Activated T-helper 17 cell treated with anti-CD3 and anti-CD28 coated beads, Interleukin-2, amount 50 U/mL, for 72 hours (primary cell): ENCODE measurements at regions not wholly inside any gene's neighbourhood (a gene's known extent, or its start where the extent isn't known, plus 50 kb on each side); places are given as distances from the start of the nearest gene placed in this dataset.

ENCODE experiments used
- ATAC-seq: fragments of 150-1000 bp; cut with Tn5 transposase; replicated peaks from 2 replicates; pipeline ENCODE4 v1.10.0; 2021; ENCODE audit warnings: mild to moderate bottlenecking, moderate library complexity
- H3K27ac Mint-ChIP-seq: one replicate; pipeline ENCODE4 v1.8.0; 2022; ENCODE audit warnings: mixed read lengths
- H3K27me3 Mint-ChIP-seq: one replicate; pipeline ENCODE4 v1.8.0; 2022; ENCODE audit warnings: mixed read lengths
- H3K36me3 Mint-ChIP-seq: one replicate; pipeline ENCODE4 v1.8.0; 2022; ENCODE audit warnings: low read depth, mild to moderate bottlenecking, mixed read lengths
- H3K4me1 Mint-ChIP-seq: one replicate; pipeline ENCODE4 v1.8.0; 2022; ENCODE audit warnings: mixed read lengths
- H3K4me3 Mint-ChIP-seq: one replicate; pipeline ENCODE4 v1.8.0; 2022; ENCODE audit warnings: mild to moderate bottlenecking, mixed read lengths
- H3K9me3 Mint-ChIP-seq: one replicate; pipeline ENCODE4 v1.8.0; 2022; ENCODE audit warnings: mixed read lengths

DNA sequence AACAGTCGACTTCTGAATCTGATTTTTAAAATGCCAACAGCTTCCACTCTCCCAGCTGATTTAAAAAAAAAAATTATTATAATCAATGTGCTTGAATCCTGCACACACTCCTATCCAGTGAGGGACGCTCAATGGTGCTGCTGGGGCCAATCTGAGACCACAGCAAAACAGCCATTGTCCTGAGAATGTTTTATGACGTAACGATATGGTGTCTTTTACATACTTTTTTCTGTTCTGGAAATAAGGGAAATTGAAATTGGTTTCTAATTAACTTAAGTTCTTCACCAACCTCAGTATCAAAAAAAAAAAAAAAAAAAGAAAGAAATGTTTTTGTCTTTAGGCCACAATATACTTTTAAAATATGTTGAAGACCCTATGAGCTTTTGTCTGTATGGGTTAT is 66.1 kb upstream of the SOX1 start:
- no peak for ATAC-seq
- Mint-ChIP-seq H3K36me3 (no peaks in the 10 kb centered on the region), H3K4me3 (no peak overlapping the region), H3K27me3 (peaks cover 14% of the 10 kb centered on the region), H3K4me1 (no peaks in the 10 kb centered on the region), H3K27ac (no peak overlapping the region), H3K9me3 (no peaks in the 10 kb centered on the region)

DNA sequence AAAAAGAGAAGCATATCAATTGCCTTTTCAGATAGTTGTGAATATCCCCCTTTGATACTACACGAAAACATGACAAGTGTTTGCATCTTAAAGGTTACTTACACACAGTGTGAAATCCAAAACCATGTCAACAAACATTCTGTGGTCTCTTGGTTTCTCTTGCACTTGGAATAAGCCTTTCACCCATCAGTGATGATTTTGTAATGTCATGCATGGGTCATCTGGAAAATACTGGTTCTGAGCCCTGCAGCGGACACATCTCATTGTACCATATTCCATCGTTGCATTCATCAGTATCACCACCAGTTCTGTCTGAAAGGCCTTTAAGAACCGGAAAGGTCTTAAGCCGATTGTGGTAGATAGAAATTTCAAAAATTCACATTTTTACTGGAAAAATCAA is 65.4 kb upstream of the SOX1 start:
- Mint-ChIP-seq H3K27me3 (peaks cover 9% of the 10 kb centered on the region), H3K36me3 (no peaks in the 10 kb centered on the region), H3K27ac (no peak overlapping the region), H3K4me3 (no peak overlapping the region), H3K9me3 (no peaks in the 10 kb centered on the region), H3K4me1 (no peaks in the 10 kb centered on the region)
- ATAC-seq, result no peak

- Mint-ChIP-seq H3K4me1 (no peaks in the 10 kb centered on the region), H3K4me3 (no peak overlapping the region), H3K36me3 (no peaks in the 10 kb centered on the region), H3K9me3 (no peaks in the 10 kb centered on the region), H3K27me3 (peaks cover 12% of the 10 kb centered on the region), H3K27ac (no peak overlapping the region)
- ATAC-seq, result no peak
These were observed 63.6 kb upstream of the SOX1 start for GRCh38 chr13:112003396-112003795.

DNA sequence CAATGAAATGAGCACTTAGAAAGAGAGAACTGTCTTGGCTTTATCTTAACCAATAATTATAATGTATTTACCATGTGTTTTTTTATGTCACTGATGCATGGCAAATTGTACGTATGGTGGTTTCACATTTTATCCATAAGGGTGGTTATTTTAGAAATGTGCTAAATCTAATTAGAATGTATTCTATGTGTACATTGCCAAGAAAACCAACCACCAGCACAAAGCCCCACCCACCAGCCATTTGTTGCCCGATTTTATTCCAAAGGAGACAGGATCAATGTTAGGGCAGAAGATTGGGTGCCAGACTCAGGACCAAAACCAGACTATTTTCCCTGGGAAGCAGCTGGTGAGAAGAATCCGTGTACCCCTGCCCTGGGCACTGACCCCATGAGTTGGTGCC is 63.0 kb upstream of the SOX1 start:
- no peaks in the 10 kb centered on the region for H3K36me3 Mint-ChIP-seq
- no peak overlapping the region for H3K4me3 Mint-ChIP-seq
- H3K27ac Mint-ChIP-seq, result no peak overlapping the region
- no peak for ATAC-seq
- no peaks in the 10 kb centered on the region for H3K4me1 Mint-ChIP-seq
- peaks cover 12% of the 10 kb centered on the region for H3K27me3 Mint-ChIP-seq
- no peaks in the 10 kb centered on the region for H3K9me3 Mint-ChIP-seq

DNA sequence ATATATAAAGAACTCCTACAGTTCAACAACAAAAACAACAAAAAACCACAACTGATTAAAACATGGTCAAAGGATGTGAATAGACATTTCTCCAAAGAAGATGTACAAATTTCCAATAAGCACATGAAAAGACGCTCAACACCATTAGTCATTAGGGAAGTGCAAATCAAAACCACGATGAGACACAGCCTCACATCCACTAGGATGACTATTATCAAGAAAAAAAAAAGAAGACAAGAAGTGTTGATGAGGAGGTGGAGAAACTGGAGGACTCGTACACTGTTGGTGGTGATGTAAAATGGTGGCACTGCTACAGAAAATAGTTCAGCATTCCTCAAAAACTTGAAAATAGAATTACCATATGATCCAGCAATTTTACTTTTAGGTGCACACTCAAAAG is 61.0 kb upstream of the SOX1 start:
- ATAC-seq, result peak; percentile 55
- Mint-ChIP-seq H3K4me3 (no peak overlapping the region), H3K4me1 (no peaks in the 10 kb centered on the region), H3K27ac (no peak overlapping the region), H3K36me3 (no peaks in the 10 kb centered on the region), H3K9me3 (no peaks in the 10 kb centered on the region), H3K27me3 (peaks cover 3% of the 10 kb centered on the region)

- H3K9me3 Mint-ChIP-seq, result no peaks in the 10 kb centered on the region
- H3K4me3 Mint-ChIP-seq, result no peak overlapping the region
- ATAC-seq, result no peak
- H3K36me3 Mint-ChIP-seq, result no peaks in the 10 kb centered on the region
- H3K27ac Mint-ChIP-seq, result no peak overlapping the region
- H3K4me1 Mint-ChIP-seq, result no peaks in the 10 kb centered on the region
- peaks cover 3% of the 10 kb centered on the region for H3K27me3 Mint-ChIP-seq
These were observed 59.8 kb upstream of the SOX1 start for GRCh38 chr13:112007191-112007590.

DNA sequence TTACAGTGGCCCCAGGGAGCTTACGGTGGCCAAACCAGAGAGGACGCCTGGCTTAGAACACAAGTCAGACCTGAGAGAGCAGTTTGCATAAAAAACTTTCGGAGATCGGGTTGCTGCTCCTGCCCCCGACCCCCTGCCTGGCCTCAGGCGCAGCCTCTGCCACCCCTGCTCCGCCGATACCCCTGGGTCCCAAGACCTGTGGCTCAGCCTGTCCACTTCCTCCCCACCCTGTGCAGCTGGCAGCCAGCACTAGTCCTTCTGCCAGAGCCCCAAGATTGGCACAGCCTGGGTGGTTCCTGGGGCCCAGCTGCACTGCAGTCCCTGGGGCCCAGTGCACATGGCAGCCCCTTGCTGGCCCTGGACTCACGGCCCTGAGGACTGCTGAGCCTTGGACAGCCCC is 56.2 kb upstream of the SOX1 start:
- Mint-ChIP-seq H3K4me3 (no peak overlapping the region), H3K27me3 (peaks cover 3% of the 10 kb centered on the region), H3K36me3 (no peaks in the 10 kb centered on the region), H3K4me1 (no peaks in the 10 kb centered on the region), H3K27ac (no peak overlapping the region), H3K9me3 (no peaks in the 10 kb centered on the region)
- ATAC-seq, result no peak

GRCh38 chr13:112012016-112012704 is 54.8 kb upstream of the SOX1 start:
- no peaks in the 10 kb centered on the region for H3K4me1 Mint-ChIP-seq
- no peak for ATAC-seq
- peaks cover 3% of the 10 kb centered on the region for H3K27me3 Mint-ChIP-seq
- H3K9me3 Mint-ChIP-seq, result no peaks in the 10 kb centered on the region
- H3K27ac Mint-ChIP-seq, result no peak overlapping the region
- H3K4me3 Mint-ChIP-seq, result no peak overlapping the region
- H3K36me3 Mint-ChIP-seq, result no peaks in the 10 kb centered on the region

- Mint-ChIP-seq H3K4me3 (no peak overlapping the region), H3K9me3 (no peaks in the 10 kb centered on the region), H3K36me3 (no peaks in the 10 kb centered on the region), H3K27me3 (peaks cover 3% of the 10 kb centered on the region), H3K4me1 (no peaks in the 10 kb centered on the region), H3K27ac (no peak overlapping the region)
- ATAC-seq, result no peak
These were observed 54.3 kb upstream of the SOX1 start for GRCh38 chr13:112012705-112013085.

- no peaks in the 10 kb centered on the region for H3K4me1 Mint-ChIP-seq
- no peak overlapping the region for H3K4me3 Mint-ChIP-seq
- H3K27me3 Mint-ChIP-seq, result peaks cover 5% of the 10 kb centered on the region
- H3K9me3 Mint-ChIP-seq, result no peaks in the 10 kb centered on the region
- no peaks in the 10 kb centered on the region for H3K36me3 Mint-ChIP-seq
- no peak overlapping the region for H3K27ac Mint-ChIP-seq
- ATAC-seq, result no peak
These were observed 53.3 kb upstream of the SOX1 start for GRCh38 chr13:112013665-112014064.

DNA sequence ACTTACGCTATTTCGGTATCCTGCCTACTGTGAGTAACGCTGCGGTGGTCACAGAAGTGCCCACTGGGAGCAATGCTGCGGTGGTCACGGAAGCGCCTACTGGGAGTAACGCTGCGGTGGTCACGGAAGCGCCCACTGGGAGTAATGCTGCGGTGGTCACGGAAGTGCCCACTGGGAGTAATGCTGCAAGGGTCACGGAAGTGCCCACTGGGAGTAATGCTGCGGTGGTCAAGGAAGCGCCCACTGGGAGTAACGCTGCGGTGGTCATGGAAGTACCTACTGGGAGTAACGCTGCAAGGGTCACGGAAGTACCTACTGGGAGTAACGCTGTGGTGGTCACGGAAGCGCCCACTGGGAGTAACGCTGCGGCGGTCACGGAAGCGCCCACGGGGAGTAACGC is 52.1 kb upstream of the SOX1 start:
- peaks cover 10% of the 10 kb centered on the region for H3K27me3 Mint-ChIP-seq
- H3K4me3 Mint-ChIP-seq, result no peak overlapping the region
- no peak for ATAC-seq
- H3K27ac Mint-ChIP-seq, result no peak overlapping the region
- H3K4me1 Mint-ChIP-seq, result no peaks in the 10 kb centered on the region
- no peaks in the 10 kb centered on the region for H3K36me3 Mint-ChIP-seq
- no peaks in the 10 kb centered on the region for H3K9me3 Mint-ChIP-seq
